Smooth muscle cell (in vitro differentiated cells): ENCODE measurements at regions not wholly inside any gene's neighbourhood (a gene's known extent, or its start where the extent isn't known, plus 50 kb on each side); places are given as distances from the start of the nearest gene placed in this dataset.

ENCODE experiments used
- DNase-seq: peaks from one replicate; lab custom pipeline; 2025; ENCODE audit not compliant: unreplicated experiment; lab: John Stamatoyannopoulos, UW
- H2AFZ ChIP-seq: fragments of 200-600 bp; sonication (generic); 2 replicates; pipeline ENCODE4 v1.6.0; 2016; ENCODE audit warnings: antibody characterized with exemption, low read depth, mild to moderate bottlenecking
- H3F3A ChIP-seq: fragments of 200-600 bp; sonication (generic); 2 replicates; pipeline ENCODE4 v1.6.0; 2017; ENCODE audit warnings: antibody characterized with exemption, low read depth
- H3K27ac ChIP-seq: fragments of 200-600 bp; sonication (generic); 2 replicates; pipeline ENCODE4 v1.5.1; 2016; ENCODE audit warnings: low read depth, mild to moderate bottlenecking
- H3K27me3 ChIP-seq: fragments of 200-600 bp; sonication (generic); 2 replicates; pipeline ENCODE4 v1.6.1; 2016; ENCODE audit warnings: low read depth, mild to moderate bottlenecking
- H3K36me3 ChIP-seq: fragments of 200-600 bp; sonication (generic); 2 replicates; pipeline ENCODE4 v1.5.1; 2016; ENCODE audit warnings: low read depth
- H3K4me1 ChIP-seq: fragments of 200-600 bp; sonication (generic); 2 replicates; pipeline ENCODE4 v1.5.1; 2016; ENCODE audit warnings: low read depth
- H3K4me2 ChIP-seq: fragments of 200-600 bp; sonication (generic); 2 replicates; pipeline ENCODE4 v1.6.0; 2016; ENCODE audit warnings: mild to moderate bottlenecking
- H3K4me3 ChIP-seq: fragments of 200-600 bp; sonication (generic); 2 replicates; pipeline ENCODE4 v1.5.1; 2016; ENCODE audit warnings: mild to moderate bottlenecking
- H3K79me2 ChIP-seq: fragments of 200-600 bp; sonication (generic); 2 replicates; pipeline ENCODE4 v1.6.0; 2016; ENCODE audit warnings: low read depth, mild to moderate bottlenecking
- H3K9ac ChIP-seq: fragments of 200-600 bp; sonication (generic); 2 replicates; pipeline ENCODE4 v1.6.0; 2016; ENCODE audit warnings: low read depth
- H3K9me3 ChIP-seq: fragments of 200-600 bp; sonication (generic); replicated peaks from 2 replicates; pipeline ENCODE4 v1.5.1; 2016; ENCODE audit warnings: low read depth
- H4K20me1 ChIP-seq: fragments of 200-600 bp; sonication (generic); 2 replicates; pipeline ENCODE4 v1.6.0; 2016; ENCODE audit warnings: low read depth
- CTCF ChIP-seq: fragments of 200-600 bp; sonication (generic); IDR thresholded peaks from 2 replicates; pipeline ENCODE4 v1.5.1; 2017; ENCODE audit warnings: borderline replicate concordance, mild to moderate bottlenecking, antibody characterized with exemption; ENCODE audit not compliant: insufficient read depth, poor library complexity, severe bottlenecking
- WGBS: methylation state at CpG from one replicate; pipeline ENCODE4 v1.1.7; 2016; ENCODE audit warnings: low lambda C conversion rate; 5-methylcytosine and 5-hydroxymethylcytosine counted together

GRCh38 chr5:40367255-40367654, 312.5 kb upstream of the PTGER4 start:
- Histone ChIP-seq H2AFZ (no peak overlapping the region), H3K4me1 (no peaks in the 10 kb centered on the region), H3K9ac (no peak overlapping the region), H3K4me3 (no peak overlapping the region), H3F3A (no peaks in the 10 kb centered on the region), H3K36me3 (no peaks in the 10 kb centered on the region), H4K20me1 (no peaks in the 10 kb centered on the region), H3K27ac (no peak overlapping the region), H3K79me2 (no peaks in the 10 kb centered on the region), H3K9me3 (no peaks in the 10 kb centered on the region), H3K27me3 (no peaks in the 10 kb centered on the region), H3K4me2 (no peak overlapping the region)
- DNase-seq: no peak
- no peak for TF ChIP-seq CTCF
- WGBS: 78% methylated on average over 2 of the region's 2 CpGs

GRCh38 chr5:40365342-40366330, 314.1 kb upstream of the PTGER4 start:
- no peak for DNase-seq
- no peaks in the 10 kb centered on the region for H3K27me3 ChIP-seq
- H2AFZ ChIP-seq: no peak overlapping the region
- no peaks in the 10 kb centered on the region for H3K79me2 ChIP-seq
- 85% methylated on average over 2 of the region's 2 CpGs for WGBS
- no peak overlapping the region for H3K9ac ChIP-seq
- no peak for TF ChIP-seq CTCF
- H3K4me2 ChIP-seq: no peak overlapping the region
- H3F3A ChIP-seq: no peaks in the 10 kb centered on the region
- no peaks in the 10 kb centered on the region for H3K4me1 ChIP-seq
- H4K20me1 ChIP-seq: no peaks in the 10 kb centered on the region
- no peaks in the 10 kb centered on the region for H3K36me3 ChIP-seq
- no peaks in the 10 kb centered on the region for H3K9me3 ChIP-seq
- H3K27ac ChIP-seq: no peak overlapping the region
- no peak overlapping the region for H3K4me3 ChIP-seq

GRCh38 chr5:40364441-40364840, 315.3 kb upstream of the PTGER4 start:
- H3K9me3 ChIP-seq: no peaks in the 10 kb centered on the region
- no peaks in the 10 kb centered on the region for H3K79me2 ChIP-seq
- no peaks in the 10 kb centered on the region for H3K36me3 ChIP-seq
- H4K20me1 ChIP-seq: no peaks in the 10 kb centered on the region
- no peaks in the 10 kb centered on the region for H3F3A ChIP-seq
- 98% methylated on average over 3 of the region's 3 CpGs for WGBS
- H3K4me3 ChIP-seq: no peak overlapping the region
- TF ChIP-seq CTCF: no peak
- no peak overlapping the region for H3K27ac ChIP-seq
- H2AFZ ChIP-seq: no peak overlapping the region
- no peaks in the 10 kb centered on the region for H3K4me1 ChIP-seq
- no peak for DNase-seq
- no peaks in the 10 kb centered on the region for H3K27me3 ChIP-seq
- no peak overlapping the region for H3K4me2 ChIP-seq
- H3K9ac ChIP-seq: no peak overlapping the region
